Body of pancreas (tissue), 4 donors: ENCODE measurements at regions not wholly inside any gene's neighbourhood (a gene's known extent, or its start where the extent isn't known, plus 50 kb on each side); places are given as distances from the start of the nearest gene placed in this dataset.

Experiments used
- ATAC-seq: fragments of 150-250 bp; one replicate; pipeline ENCODE4 v1.9.1; 2016
- DNase-seq, 4 donors: peaks; one replicate each; pipeline ENCODE4 v3.0.0-alpha.2; 2019
- H3K27ac ChIP-seq, 4 donors: fragments of 200-600 bp; sonication (generic); 1 replicate in 3 of 4; 2 replicates in 1 of 4; pipeline versions ENCODE4 v1.5.1 to v1.6.1; 2016 to 2019; ENCODE audit warnings: mild to moderate bottlenecking in 1 of 4, mixed read lengths in 1 of 4, moderate library complexity in 1 of 4
- H3K27me3 ChIP-seq, 2 donors: fragments of 200-600 bp; sonication (generic); one replicate each; pipeline ENCODE4 v1.6.0; 2016; ENCODE audit warnings: mild to moderate bottlenecking in 1 of 2
- H3K36me3 ChIP-seq, 2 donors: fragments of 200-600 bp; sonication (generic); replicated peaks in 1 of 2; 2 replicates each; pipeline ENCODE4 v1.5.1; 2016; ENCODE audit warnings: low read depth in 2 of 2; ENCODE audit not compliant: insufficient read depth in 1 of 2
- H3K4me1 ChIP-seq: fragments of 200-600 bp; sonication (generic); one replicate; pipeline ENCODE4 v1.6.0; 2016
- H3K4me3 ChIP-seq, 2 donors: fragments of 200-600 bp; sonication (generic); 1 replicate in 1 of 2; 2 replicates in 1 of 2; pipeline ENCODE4 v1.5.1; 2016 to 2019
- H3K9me3 ChIP-seq, 3 donors: fragments of 200-600 bp; sonication (generic); 1 replicate in 2 of 3; 2 replicates in 1 of 3; pipeline ENCODE4 v1.5.1; 2016
- CTCF ChIP-seq, 7 experiments: fragments of 450-650 bp in 4 of 7; fragments of 200-600 bp in 3 of 7; sonication (generic) in 3 of 7; IDR thresholded peaks; one replicate each; pipeline ENCODE4 v1.5.1; 2016 to 2019; ENCODE audit warnings: antibody characterized with exemption in 7 of 7
- POLR2A ChIP-seq, 3 donors: fragments of 450-650 bp; IDR thresholded peaks; one replicate each; pipeline ENCODE4 v1.6.1; 2016; ENCODE audit warnings: antibody characterized with exemption in 3 of 3, mild to moderate bottlenecking in 2 of 3
- WGBS, 2 donors: methylation state at CpG; one replicate each; pipeline ENCODE4 v1.1.5; 2017; 5-methylcytosine and 5-hydroxymethylcytosine counted together
- intact Hi-C: fragments of 100-400 bp; cut with DNase I; formaldehyde crosslinking; loops from one replicate; pipeline ENCODE4 v1.15.1; 2023

- intact Hi-C loops: no loop called here
- Histone ChIP-seq H3K27me3 (no peaks in the 10 kb centered on the region), H3K9me3 (no peaks in the 10 kb centered on the region), H3K27ac (no peak overlapping the region), H3K4me3 (no peak overlapping the region), H3K4me1 (peaks cover 7% of the 10 kb centered on the region), H3K36me3 (no peaks in the 10 kb centered on the region)
- DNase-seq: no peak
- TF ChIP-seq POLR2A (IDR thresholded peaks at IDR 0.05) (no peak), CTCF (IDR thresholded peaks at IDR 0.05) (no peak)
- 34 to 53% methylated on average over 2 of the region's 2 CpGs for WGBS, 2 donors
- ATAC-seq: no peak
Observed at GRCh38 chr12:24500831-24501230, 448.1 kb downstream of the BCAT1 start.

GRCh38 chr12:24500421-24500820 lies 448.5 kb downstream of the BCAT1 start:
- H3K4me3 ChIP-seq: no peak overlapping the region
- ATAC-seq: no peak
- H3K36me3 ChIP-seq: no peaks in the 10 kb centered on the region
- intact Hi-C loops: no loop called here
- 45% methylated on average over 4 of the region's 4 CpGs for WGBS, 2 donors
- TF ChIP-seq CTCF (IDR thresholded peaks at IDR 0.05) (no peak), POLR2A (IDR thresholded peaks at IDR 0.05) (no peak)
- DNase-seq: no peak
- H3K27ac ChIP-seq: no peak overlapping the region
- H3K4me1 ChIP-seq: peaks cover 5% of the 10 kb centered on the region
- no peaks in the 10 kb centered on the region for H3K27me3 ChIP-seq
- no peaks in the 10 kb centered on the region for H3K9me3 ChIP-seq

- WGBS, 2 donors: 70 to 74% methylated on average over 8 of the region's 8 CpGs
- peak; percentile 27 for ATAC-seq
- H3K27ac ChIP-seq: no peak overlapping the region
Observed at GRCh38 chr12:24499151-24500146, 449.5 kb downstream of the BCAT1 start.

GRCh38 chr12:24496755-24497154 lies 452.1 kb downstream of the BCAT1 start:
- DNase-seq: no peak
- H3K36me3 ChIP-seq: no peaks in the 10 kb centered on the region
- TF ChIP-seq CTCF (IDR thresholded peaks at IDR 0.05): no peak
- TF ChIP-seq POLR2A (IDR thresholded peaks at IDR 0.05): no peak

More at GRCh38 chr12:24499151-24500146, 449.5 kb downstream of the BCAT1 start:
- no peak for DNase-seq
- intact Hi-C loops: no loop called here
- Histone ChIP-seq H3K9me3 (no peaks in the 10 kb centered on the region), H3K36me3 (no peaks in the 10 kb centered on the region), H3K4me1 (no peaks in the 10 kb centered on the region), H3K27me3 (no peaks in the 10 kb centered on the region), H3K4me3 (no peak overlapping the region)
- TF ChIP-seq CTCF (IDR thresholded peaks at IDR 0.05) (no peak), POLR2A (IDR thresholded peaks at IDR 0.05) (no peak)

More at GRCh38 chr12:24496755-24497154, 452.1 kb downstream of the BCAT1 start:
- no peak overlapping the region for H3K27ac ChIP-seq
- no peak for ATAC-seq
- intact Hi-C loops: no loop called here
- no peak overlapping the region for H3K4me3 ChIP-seq
- WGBS, 2 donors: 65 to 79% methylated on average over 1 of the region's 1 CpG
- H3K4me1 ChIP-seq: no peaks in the 10 kb centered on the region
- H3K9me3 ChIP-seq: no peaks in the 10 kb centered on the region
- H3K27me3 ChIP-seq: no peaks in the 10 kb centered on the region
